ENCODE measurements at regions not wholly inside any gene's neighbourhood (a gene's known extent, or its start where the extent isn't known, plus 50 kb on each side); places are given as distances from the start of the nearest gene placed in this dataset.
"Not testable (repeated sequence)": the region's sequence is repeated elsewhere in the genome, so short reads cannot be mapped to it uniquely, and the experiment has no call there.

- no peaks in the 10 kb centered on the region for H3K79me2 ChIP-seq (ENCODE audit: low read depth)
- H3K27ac ChIP-seq, result no peak overlapping the region
- BruUV-seq (replicated peaks), result no TSS peak
- no peak for DNase-seq
- no peaks in the 10 kb centered on the region for H3K36me3 ChIP-seq (ENCODE audit: low read depth)
- no peaks in the 10 kb centered on the region for H3K27me3 ChIP-seq (ENCODE audit: insufficient read depth, low read depth)
- ChIA-PET POLR2A (ENCODE audit: unreplicated experiment) (no interaction called here), CTCF (no interaction called here)
- no peaks in the 10 kb centered on the region for H3F3A ChIP-seq (ENCODE audit: insufficient read depth, low read depth)
- TF ChIP-seq CTCF (conservative IDR thresholded peaks at IDR 0.05) (no peak), EZH2 (IDR thresholded peaks at IDR 0.05; ENCODE audit: low read depth) (no peak)
- H4K20me1 ChIP-seq (ENCODE audit: insufficient read depth), result no peaks in the 10 kb centered on the region
- H3K9me2 ChIP-seq (ENCODE audit: insufficient read depth), result peaks cover 3% of the 10 kb centered on the region; the same call in 1 of the 2 replicates
- no peak overlapping the region for H3K4me2 ChIP-seq
- H3K4me3 ChIP-seq, result no peak overlapping the region
- H2AFZ ChIP-seq, result no peak overlapping the region
- no peaks in the 10 kb centered on the region for H3K9me3 ChIP-seq (ENCODE audit: insufficient read depth, low read depth)
- intact Hi-C loops (cut with micrococcal nuclease; ENCODE audit: unreplicated experiment), result no loop called here
- H3K4me1 ChIP-seq (replicated peaks; ENCODE audit: insufficient read depth), result 0 out of 2 replicates have a peak, but pooled peaks cover 3% of the 10 kb centered on the region
Measured at GRCh38 chr4:28279249-28279648, 1418.6 kb downstream of the STIM2 start.

DNA sequence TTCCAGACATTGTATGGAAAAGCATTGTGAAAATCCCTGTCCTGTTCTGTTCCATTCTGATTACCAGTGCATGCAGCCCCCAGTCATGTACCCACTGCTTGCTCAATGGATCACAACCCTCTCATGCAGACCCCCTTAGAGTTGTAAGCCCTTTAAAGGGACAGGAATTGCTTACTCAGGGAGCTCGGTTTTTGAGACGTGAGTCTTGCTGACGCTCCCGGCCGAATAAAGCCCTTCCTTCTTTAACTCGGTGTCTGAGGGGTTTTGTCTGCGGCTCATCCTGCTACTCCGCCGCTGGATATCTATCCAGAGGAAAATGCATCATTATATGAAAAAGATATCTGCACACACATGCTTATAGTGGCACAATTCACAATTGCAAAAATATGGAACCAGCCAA is 1425.6 kb downstream of the STIM2 start:
- CTCF ChIA-PET; BruUV-seq (replicated peaks): not testable (repeated sequence)

DNA sequence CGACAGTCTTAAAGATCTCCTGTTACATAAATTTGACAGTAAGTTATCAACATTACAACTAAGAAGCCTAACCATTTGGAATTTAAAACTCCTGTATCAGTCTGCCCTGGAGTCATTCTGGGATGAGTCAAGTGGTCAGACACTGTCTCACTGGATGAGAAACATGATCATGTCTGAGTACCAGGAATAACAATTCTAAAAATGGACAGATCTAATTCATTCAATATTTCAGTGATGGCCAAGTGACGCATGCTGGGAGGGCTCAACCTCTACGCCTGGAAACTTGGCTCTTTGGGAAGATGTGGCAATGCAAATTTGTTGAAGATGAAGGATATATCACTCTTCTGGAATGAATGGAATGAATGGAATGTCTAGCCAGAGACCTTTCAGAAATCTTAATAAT is 1427.2 kb downstream of the STIM2 start:
- H3K9me3 ChIP-seq (ENCODE audit: insufficient read depth, low read depth), result peaks cover 5% of the 10 kb centered on the region; the same call in 1 of the 2 replicates
- TF ChIP-seq CTCF (conservative IDR thresholded peaks at IDR 0.05), result no peak
- TF ChIP-seq EZH2 (IDR thresholded peaks at IDR 0.05; ENCODE audit: low read depth), result no peak
- no peaks in the 10 kb centered on the region for H3K79me2 ChIP-seq (ENCODE audit: low read depth)
- H3K9me2 ChIP-seq (ENCODE audit: insufficient read depth), result no peaks in the 10 kb centered on the region
- H3F3A ChIP-seq (ENCODE audit: insufficient read depth, low read depth), result peaks cover 12% of the 10 kb centered on the region; the same call in 1 of the 2 replicates
- ChIA-PET POLR2A (ENCODE audit: unreplicated experiment) (no interaction called here), CTCF (no interaction called here)
- no peaks in the 10 kb centered on the region for H3K36me3 ChIP-seq (ENCODE audit: low read depth)
- H4K20me1 ChIP-seq (ENCODE audit: insufficient read depth), result no peaks in the 10 kb centered on the region
- intact Hi-C loops (cut with micrococcal nuclease; ENCODE audit: unreplicated experiment), result loop anchor here (1.0 to 5.0 kb wide), 3 partner anchors 61 to 148 kb away; no protein-coding TSS in a partner anchor
- H3K4me1 ChIP-seq (replicated peaks; ENCODE audit: insufficient read depth), result peaks cover 14% of the 10 kb centered on the region
- no peak overlapping the region for H3K4me3 ChIP-seq
- H3K27me3 ChIP-seq (ENCODE audit: insufficient read depth, low read depth), result no peaks in the 10 kb centered on the region
- no peak overlapping the region for H3K27ac ChIP-seq
- no TSS peak for BruUV-seq (replicated peaks)
- 0 out of 2 replicates have a peak overlapping the region, but pooled peaks have one; percentile 11 for H3K4me2 ChIP-seq
- no peak overlapping the region for H2AFZ ChIP-seq
- DNase-seq, result peak; percentile 63 to 78

More for the DNA sequence above, 1425.6 kb downstream of the STIM2 start:
- Histone ChIP-seq H3K4me1 (replicated peaks; ENCODE audit: insufficient read depth) (peaks cover 14% of the 10 kb centered on the region), H3F3A (ENCODE audit: insufficient read depth, low read depth) (peaks cover 12% of the 10 kb centered on the region; the same call in 1 of the 2 replicates)
- H3K9me3 ChIP-seq (ENCODE audit: insufficient read depth, low read depth); H2AFZ ChIP-seq; H3K79me2 ChIP-seq (ENCODE audit: low read depth); H3K4me3 ChIP-seq; DNase-seq; H3K9me2 ChIP-seq (ENCODE audit: insufficient read depth); H4K20me1 ChIP-seq (ENCODE audit: insufficient read depth); H3K4me2 ChIP-seq; H3K27ac ChIP-seq; POLR2A ChIA-PET (ENCODE audit: unreplicated experiment); H3K27me3 ChIP-seq (ENCODE audit: insufficient read depth, low read depth); H3K36me3 ChIP-seq (ENCODE audit: low read depth): not testable (repeated sequence)
- intact Hi-C loops (cut with micrococcal nuclease; ENCODE audit: unreplicated experiment), result loop anchor here (5.0 kb wide), 1 partner anchor 59 kb away; no protein-coding TSS in a partner anchor

- no TSS peak for BruUV-seq (replicated peaks)
- DNase-seq, result no peak
- intact Hi-C loops (cut with micrococcal nuclease; ENCODE audit: unreplicated experiment), result no loop called here
- no peak overlapping the region for H3K4me2 ChIP-seq
- H4K20me1 ChIP-seq (ENCODE audit: insufficient read depth), result no peaks in the 10 kb centered on the region
- ChIA-PET CTCF (no interaction called here), POLR2A (ENCODE audit: unreplicated experiment) (no interaction called here)
- H3K79me2 ChIP-seq (ENCODE audit: low read depth), result no peaks in the 10 kb centered on the region
- no peaks in the 10 kb centered on the region for H3K27me3 ChIP-seq (ENCODE audit: insufficient read depth, low read depth)
- TF ChIP-seq CTCF (conservative IDR thresholded peaks at IDR 0.05), result no peak
- TF ChIP-seq EZH2 (IDR thresholded peaks at IDR 0.05; ENCODE audit: low read depth), result no peak
- no peaks in the 10 kb centered on the region for H3F3A ChIP-seq (ENCODE audit: insufficient read depth, low read depth)
- H3K9me3 ChIP-seq (ENCODE audit: insufficient read depth, low read depth), result no peaks in the 10 kb centered on the region; the same call in 1 of the 2 replicates
- H2AFZ ChIP-seq, result no peak overlapping the region
- no peaks in the 10 kb centered on the region for H3K4me1 ChIP-seq (replicated peaks; ENCODE audit: insufficient read depth)
- H3K9me2 ChIP-seq (ENCODE audit: insufficient read depth), result 0 out of 2 replicates have a peak, but pooled peaks cover 4% of the 10 kb centered on the region
- no peaks in the 10 kb centered on the region for H3K36me3 ChIP-seq (ENCODE audit: low read depth)
- H3K4me3 ChIP-seq, result no peak overlapping the region
- H3K27ac ChIP-seq, result no peak overlapping the region
Measured at GRCh38 chr4:28296239-28296638, 1435.6 kb downstream of the STIM2 start.
